ENCODE measurements at regions not wholly inside any gene's neighbourhood (a gene's known extent, or its start where the extent isn't known, plus 50 kb on each side); places are given as distances from the start of the nearest gene placed in this dataset.

GRCh38 chr1:30165116-30165515, 558.3 kb downstream of the MATN1 start:
- TF ChIP-seq POLR2AphosphoS5 (IDR thresholded peaks at IDR 0.05; ENCODE audit: low read depth, low read length): no peak
- TF ChIP-seq, protein P1, sequence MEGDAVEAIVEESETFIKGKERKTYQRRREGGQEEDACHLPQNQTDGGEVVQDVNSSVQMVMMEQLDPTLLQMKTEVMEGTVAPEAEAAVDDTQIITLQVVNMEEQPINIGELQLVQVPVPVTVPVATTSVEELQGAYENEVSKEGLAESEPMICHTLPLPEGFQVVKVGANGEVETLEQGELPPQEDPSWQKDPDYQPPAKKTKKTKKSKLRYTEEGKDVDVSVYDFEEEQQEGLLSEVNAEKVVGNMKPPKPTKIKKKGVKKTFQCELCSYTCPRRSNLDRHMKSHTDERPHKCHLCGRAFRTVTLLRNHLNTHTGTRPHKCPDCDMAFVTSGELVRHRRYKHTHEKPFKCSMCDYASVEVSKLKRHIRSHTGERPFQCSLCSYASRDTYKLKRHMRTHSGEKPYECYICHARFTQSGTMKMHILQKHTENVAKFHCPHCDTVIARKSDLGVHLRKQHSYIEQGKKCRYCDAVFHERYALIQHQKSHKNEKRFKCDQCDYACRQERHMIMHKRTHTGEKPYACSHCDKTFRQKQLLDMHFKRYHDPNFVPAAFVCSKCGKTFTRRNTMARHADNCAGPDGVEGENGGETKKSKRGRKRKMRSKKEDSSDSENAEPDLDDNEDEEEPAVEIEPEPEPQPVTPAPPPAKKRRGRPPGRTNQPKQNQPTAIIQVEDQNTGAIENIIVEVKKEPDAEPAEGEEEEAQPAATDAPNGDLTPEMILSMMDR (IDR thresholded peaks at IDR 0.05 in 2 of 3, conservative IDR thresholded peaks at IDR 0.05 in 1 of 3; ENCODE audit: borderline replicate concordance in 1 of 3, insufficient read depth in 1 of 3, low read depth in 2 of 3, low read length in 2 of 3): no peak
- TF ChIP-seq YY1 (IDR thresholded peaks at IDR 0.05; ENCODE audit: extremely low read depth, insufficient replicate concordance, low read depth, low read length): no peak
- TF ChIP-seq POLR2A (IDR thresholded peaks at IDR 0.05; ENCODE audit: borderline replicate concordance, extremely low read depth, insufficient read depth, insufficient read length): no peak
- no peak for TF ChIP-seq EZH2phosphoT487 (IDR thresholded peaks at IDR 0.05; ENCODE audit: borderline replicate concordance)
- no peak for TF ChIP-seq JUND (IDR thresholded peaks at IDR 0.05)
- TF ChIP-seq SP1 (IDR thresholded peaks at IDR 0.05; ENCODE audit: low read depth): no peak

Data from HCT116 (cell line).